D721Med (cell line): ENCODE measurements at regions not wholly inside any gene's neighbourhood (a gene's known extent, or its start where the extent isn't known, plus 50 kb on each side); places are given as distances from the start of the nearest gene placed in this dataset.

Source experiments
- DNase-seq: peaks from one replicate; pipeline ENCODE4 v3.0.0; 2011; ENCODE audit warnings: low spot score; ENCODE audit not compliant: insufficient read length
- FAIRE-seq: peaks from 2 replicates; lab custom pipeline; 2011; peaks lifted over from hg19 to GRCh38; lab: Jason Lieb, UNC
- CTCF ChIP-seq: IDR thresholded peaks from 2 replicates; pipeline ENCODE4 v1.5.1; 2012; ENCODE audit warnings: mild to moderate bottlenecking, control low read depth; ENCODE audit not compliant: insufficient read depth; ENCODE audit errors: missing control alignments

- peak; percentile 39 for DNase-seq
- peak; percentile 98 for FAIRE-seq
- TF ChIP-seq CTCF, result no peak
Measured at GRCh38 chr18:37962316-37962966, 396.8 kb upstream of the CELF4 start.

DNA sequence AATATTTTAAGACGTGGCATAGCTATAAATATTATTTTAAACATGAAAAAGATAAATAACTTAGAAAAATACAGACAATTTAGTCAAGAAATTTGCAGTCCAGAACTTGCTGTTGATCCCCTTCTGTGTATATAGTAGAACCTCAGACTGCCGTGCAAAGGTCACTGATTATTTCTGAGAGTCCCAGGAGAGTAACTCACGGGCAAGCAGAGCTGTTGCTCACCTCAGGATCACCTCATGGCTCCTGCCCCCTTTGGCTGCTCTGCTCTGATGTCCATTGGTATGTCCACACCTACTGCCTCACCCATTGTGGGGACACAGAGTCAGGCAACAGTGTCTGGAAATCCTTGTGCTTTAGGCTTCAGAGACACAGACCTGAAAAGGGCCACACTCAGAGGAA, 392.9 kb upstream of the CELF4 start:
- TF ChIP-seq CTCF, result no peak
- DNase-seq, result no peak
- FAIRE-seq, result peak; percentile 16

DNA sequence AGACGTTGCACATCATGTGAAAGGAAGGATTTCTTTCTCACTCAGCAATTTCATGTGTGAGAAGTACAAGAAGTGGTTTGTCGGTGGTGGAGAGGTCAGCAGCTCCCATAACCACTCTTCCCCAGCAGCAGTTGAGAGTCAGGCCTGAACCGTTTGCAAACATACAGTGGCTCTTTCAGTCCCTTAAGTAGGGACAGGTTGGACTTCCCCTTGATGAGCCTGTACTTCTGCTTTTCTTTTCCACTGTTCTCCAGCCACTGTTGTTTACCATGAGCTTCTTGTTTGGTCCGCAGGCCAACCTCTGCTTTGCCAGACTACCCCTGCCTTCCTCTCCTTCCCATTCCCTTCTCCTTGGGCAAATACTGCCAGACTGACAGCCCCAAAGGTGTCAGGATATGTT, 391.3 kb upstream of the CELF4 start:
- FAIRE-seq, result no peak
- TF ChIP-seq CTCF, result no peak

GRCh38 chr18:37956020-37956419, 390.4 kb upstream of the CELF4 start:
- TF ChIP-seq CTCF, result no peak
- no peak for FAIRE-seq
- DNase-seq, result no peak

More for the DNA sequence above, 391.3 kb upstream of the CELF4 start:
- no peak for DNase-seq

- no peak for TF ChIP-seq CTCF
- no peak for DNase-seq
- no peak for FAIRE-seq
Measured at GRCh38 chr18:37955201-37955600, 389.6 kb upstream of the CELF4 start.

DNA sequence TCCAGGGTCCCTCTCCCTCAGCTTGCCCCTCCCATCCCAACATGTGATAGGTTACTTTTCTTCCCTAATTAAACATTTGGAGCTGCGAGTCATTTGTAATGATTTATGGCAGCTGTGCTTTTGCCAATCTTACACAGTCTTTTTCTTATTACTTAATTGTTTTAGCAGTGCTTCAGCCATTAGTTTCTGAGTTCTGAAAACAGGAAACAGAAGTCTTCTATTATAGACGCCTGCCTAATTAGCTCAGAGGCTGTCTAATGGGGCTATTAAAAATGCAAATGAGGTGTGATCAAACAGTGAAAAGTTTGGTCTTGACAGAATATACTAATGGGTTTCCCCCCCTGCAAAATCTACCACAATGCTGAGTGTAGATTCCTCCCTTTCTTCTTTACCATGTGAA, 388.3 kb upstream of the CELF4 start:
- no peak for TF ChIP-seq CTCF
- DNase-seq (no peak), FAIRE-seq (no peak)

DNA sequence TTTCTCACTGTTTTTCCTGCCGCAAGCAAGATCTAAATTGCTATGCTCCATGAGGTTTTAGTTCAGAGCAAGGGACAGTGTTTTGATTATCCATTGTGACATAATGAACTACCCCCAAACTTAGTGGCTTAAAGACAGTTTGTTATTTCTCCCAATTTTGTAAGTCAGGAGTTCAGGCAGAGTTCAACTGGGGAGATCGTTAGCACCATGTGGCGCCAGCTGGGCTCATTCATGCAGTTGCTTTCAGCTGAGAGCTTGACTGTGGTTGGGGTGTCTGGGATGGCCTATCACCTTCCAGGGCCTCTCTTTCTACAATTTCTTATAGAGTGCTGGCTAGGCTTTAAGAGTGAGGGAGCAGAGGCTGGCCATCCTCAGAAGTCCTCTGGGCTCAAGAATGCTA, 382.9 kb upstream of the CELF4 start:
- no peak for TF ChIP-seq CTCF
- no peak for DNase-seq
- peak; percentile 16 for FAIRE-seq
